GM23338 (cell line): ENCODE measurements at regions not wholly inside any gene's neighbourhood (a gene's known extent, or its start where the extent isn't known, plus 50 kb on each side); places are given as distances from the start of the nearest gene placed in this dataset.

Experiments used
- ATAC-seq: fragments of 200-7000 bp; cut with Tn5 transposase; 3 replicates; pipeline ENCODE4 v1.9.1; 2020
- DNase-seq: peaks from one replicate; pipeline ENCODE4 v3.0.0-alpha.2; 2015; ENCODE audit warnings: low spot score
- H2AFZ ChIP-seq: fragments of 200-600 bp; sonication (generic); 2 replicates; pipeline ENCODE4 v1.8.0; 2016; ENCODE audit warnings: antibody characterized with exemption, mild to moderate bottlenecking, moderate library complexity
- H3F3A ChIP-seq: fragments of 200-600 bp; sonication (generic); replicated peaks from 2 replicates; pipeline ENCODE4 v1.8.0; 2017; ENCODE audit warnings: antibody characterized with exemption, mixed run types, low read depth
- H3K27ac ChIP-seq: fragments of 200-600 bp; sonication (generic); 2 replicates; pipeline ENCODE4 v1.6.1; 2016; ENCODE audit warnings: low read depth
- H3K27me3 ChIP-seq: fragments of 200-600 bp; sonication (generic); 2 replicates; pipeline ENCODE4 v1.8.0; 2016; ENCODE audit warnings: mild to moderate bottlenecking, mixed run types, moderate library complexity; ENCODE audit not compliant: insufficient read depth
- H3K36me3 ChIP-seq: fragments of 200-600 bp; sonication (generic); 2 replicates; pipeline ENCODE4 v1.8.0; 2016; ENCODE audit warnings: mild to moderate bottlenecking; ENCODE audit not compliant: insufficient read depth
- H3K4me1 ChIP-seq: fragments of 200-600 bp; sonication (generic); 2 replicates; pipeline ENCODE4 v1.8.0; 2016; ENCODE audit warnings: mild to moderate bottlenecking, moderate library complexity; ENCODE audit not compliant: insufficient read depth
- H3K4me2 ChIP-seq: fragments of 200-600 bp; sonication (generic); 2 replicates; pipeline ENCODE4 v1.7.1; 2017; ENCODE audit warnings: mixed run types
- H3K4me3 ChIP-seq: fragments of 200-600 bp; sonication (generic); 2 replicates; pipeline ENCODE4 v1.6.1; 2016; ENCODE audit warnings: mixed run types
- H3K79me2 ChIP-seq: fragments of 200-600 bp; sonication (generic); replicated peaks from 2 replicates; pipeline ENCODE4 v1.8.0; 2017; ENCODE audit warnings: mild to moderate bottlenecking; ENCODE audit not compliant: insufficient read depth
- H3K9me2 ChIP-seq: fragments of 200-600 bp; sonication (generic); 2 replicates; pipeline ENCODE4 v1.8.0; 2017; ENCODE audit not compliant: insufficient read depth
- H4K20me1 ChIP-seq: fragments of 200-600 bp; sonication (generic); replicated peaks from 2 replicates; pipeline ENCODE4 v1.8.0; 2017; ENCODE audit warnings: mild to moderate bottlenecking; ENCODE audit not compliant: insufficient read depth
- H3K27ac Mint-ChIP-seq: 2 replicates; pipeline ENCODE4 v1.8.0; 2020; ENCODE audit warnings: inconsistent platforms, mild to moderate bottlenecking, moderate library complexity, mixed read lengths
- H3K27me3 Mint-ChIP-seq: 3 replicates; pipeline ENCODE4 v1.8.0; 2022; ENCODE audit warnings: low read depth, mild to moderate bottlenecking, moderate library complexity, mixed read lengths, inconsistent platforms; ENCODE audit not compliant: insufficient read depth, poor library complexity
- H3K36me3 Mint-ChIP-seq: 3 replicates; pipeline ENCODE4 v1.8.0; 2021; ENCODE audit warnings: low read depth, mild to moderate bottlenecking, inconsistent platforms, moderate library complexity, mixed read lengths
- H3K4me1 Mint-ChIP-seq: 3 replicates; pipeline ENCODE4 v1.8.0; 2020; ENCODE audit warnings: mild to moderate bottlenecking, inconsistent platforms, mixed read lengths
- H3K4me3 Mint-ChIP-seq: 3 replicates; pipeline ENCODE4 v1.8.0; 2021; ENCODE audit warnings: moderate library complexity, mild to moderate bottlenecking, inconsistent platforms, mixed read lengths
- H3K9me3 Mint-ChIP-seq: 3 replicates; pipeline ENCODE4 v1.8.0; 2020; ENCODE audit warnings: moderate library complexity, mild to moderate bottlenecking, inconsistent platforms, mixed read lengths
- CREB1 ChIP-seq: fragments of 250-450 bp; sonication (Bioruptor Pico); IDR thresholded peaks from 2 replicates; pipeline ENCODE4 v1.5.0; 2020; ENCODE audit warnings: low read depth, mild to moderate bottlenecking, moderate library complexity
- CTCF ChIP-seq, 2 experiments: fragments of 200-600 bp in 1 of 2; sonication (generic) in 1 of 2; conservative IDR thresholded peaks; 2 replicates each; pipeline versions ENCODE4 v1.5.1 to v1.6.1; 2016 to 2017; ENCODE audit warnings: antibody characterized with exemption in 2 of 2, low read depth in 2 of 2, mild to moderate bottlenecking in 2 of 2, moderate library complexity in 1 of 2
- ETS1 ChIP-seq: IDR thresholded peaks from 2 replicates; pipeline ENCODE4 v1.6.1; 2016; ENCODE audit warnings: antibody characterized with exemption
- EZH2 ChIP-seq: fragments of 200-600 bp; sonication (generic); IDR thresholded peaks from one replicate; pipeline ENCODE4 v1.8.0; 2017; ENCODE audit warnings: antibody characterized with exemption, mild to moderate bottlenecking, low read depth; ENCODE audit not compliant: unreplicated experiment
- EZH2phosphoT487 ChIP-seq: fragments of 200-600 bp; sonication (generic); IDR thresholded peaks from one replicate; pipeline ENCODE4 v1.8.1; 2018; ENCODE audit warnings: antibody characterized with exemption; ENCODE audit not compliant: unreplicated experiment
- JUNB ChIP-seq: IDR thresholded peaks from one replicate; pipeline ENCODE4 v1.6.1; 2016; ENCODE audit warnings: antibody characterized with exemption; ENCODE audit not compliant: unreplicated experiment
- NANOG ChIP-seq: IDR thresholded peaks from 2 replicates; pipeline ENCODE4 v1.6.1; 2016; ENCODE audit warnings: antibody characterized with exemption, borderline replicate concordance
- POLR2AphosphoS5 ChIP-seq: IDR thresholded peaks from 2 replicates; pipeline ENCODE4 v1.6.1; 2016; ENCODE audit warnings: antibody characterized with exemption, low read depth
- REST ChIP-seq: IDR thresholded peaks from one replicate; pipeline ENCODE4 v1.6.1; 2018; ENCODE audit warnings: antibody characterized with exemption; ENCODE audit not compliant: unreplicated experiment
- STAT1 ChIP-seq: IDR thresholded peaks from one replicate; pipeline ENCODE4 v1.6.1; 2016; ENCODE audit warnings: antibody characterized with exemption; ENCODE audit not compliant: unreplicated experiment
- ZNF114 ChIP-seq: fragments of 250-450 bp; sonication (Bioruptor Pico); IDR thresholded peaks from 2 replicates; pipeline ENCODE4 v1.5.0; 2020; ENCODE audit warnings: mild to moderate bottlenecking, moderate library complexity
- ZNF331 ChIP-seq: fragments of 250-450 bp; sonication (Bioruptor Pico); IDR thresholded peaks from 2 replicates; pipeline ENCODE4 v1.5.0; 2020; ENCODE audit warnings: low read depth, mild to moderate bottlenecking, moderate library complexity
- ZNF462 ChIP-seq: fragments of 250-450 bp; sonication (Bioruptor Pico); IDR thresholded peaks from 2 replicates; pipeline ENCODE4 v1.5.0; 2020; ENCODE audit warnings: mild to moderate bottlenecking, moderate library complexity

- Histone ChIP-seq H3K79me2 (no peaks in the 10 kb centered on the region), H3K4me1 (no peaks in the 10 kb centered on the region), H3K36me3 (0 out of 2 replicates have a peak, but pooled peaks cover 1% of the 10 kb centered on the region), H3F3A (no peaks in the 10 kb centered on the region), H3K4me3 (no peak overlapping the region), H3K27me3 (no peaks in the 10 kb centered on the region), H3K27ac (no peak overlapping the region), H2AFZ (no peak overlapping the region), H3K4me2 (no peak overlapping the region), H3K9me2 (no peaks in the 10 kb centered on the region), H4K20me1 (no peaks in the 10 kb centered on the region)
- H3K27ac Mint-ChIP-seq, result no peak overlapping the region
- DNase-seq (no peak), ATAC-seq (no peak)
- peaks cover 81% of the 10 kb centered on the region for H3K9me3 Mint-ChIP-seq
- H3K4me3 Mint-ChIP-seq, result no peak overlapping the region
- no peaks in the 10 kb centered on the region for H3K4me1 Mint-ChIP-seq
- peaks cover 4% of the 10 kb centered on the region; the same call in 1 of the 3 replicates for H3K36me3 Mint-ChIP-seq
- H3K27me3 Mint-ChIP-seq, result peaks cover 5% of the 10 kb centered on the region
- TF ChIP-seq ZNF114 (CRISPR knock-in tag) (no peak), CREB1 (CRISPR knock-in tag) (no peak), REST (no peak), NANOG (no peak), EZH2 (no peak), ZNF462 (CRISPR knock-in tag) (no peak), ZNF331 (CRISPR knock-in tag) (no peak), STAT1 (no peak), CTCF (conservative IDR thresholded peaks at IDR 0.05; ENCODE audit: low read depth in 2 of 2) (no peak), EZH2phosphoT487 (no peak), POLR2AphosphoS5 (no peak), JUNB (no peak), ETS1 (no peak)
Observed at GRCh38 chr3:5479229-5479799, 291.8 kb downstream of the EDEM1 start.
